ENCODE measurements at regions not wholly inside any gene's neighbourhood (a gene's known extent, or its start where the extent isn't known, plus 50 kb on each side); places are given as distances from the start of the nearest gene placed in this dataset.

DNA sequence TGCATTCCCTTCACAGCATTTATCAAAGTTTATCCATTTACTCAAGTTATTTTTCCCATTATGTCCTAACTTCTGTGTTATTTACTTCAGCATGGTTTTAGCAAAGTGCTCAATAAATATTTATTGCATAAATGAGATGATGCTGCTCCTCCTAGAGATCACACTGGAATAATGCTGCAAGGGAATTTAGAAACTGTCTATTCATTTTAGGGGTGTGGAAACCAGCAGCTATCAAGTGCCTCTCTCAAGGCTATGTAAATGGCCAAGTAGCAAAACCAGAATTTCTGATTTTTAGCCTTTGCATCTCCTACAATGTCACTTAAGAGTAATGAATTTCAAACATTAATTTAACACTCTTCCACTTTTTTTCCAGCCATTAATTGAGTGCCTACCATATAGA is 316.2 kb downstream of the COL12A1 start:
- ChIA-PET CTCF (ENCODE audit: low intra/inter-chr PET ratio, low total read pairs) (no interaction called here), POLR2A (no interaction called here)
- H3K4me3 ChIP-seq (replicated peaks in 1 of 3; ENCODE audit: insufficient read depth in 1 of 3, low read depth in 2 of 3, low read length in 3 of 3) = no peak overlapping the region
- no peaks in the 10 kb centered on the region for H3K27me3 ChIP-seq (ENCODE audit: control insufficient read depth in 1 of 2, insufficient read depth in 2 of 2, low read length in 2 of 2)
- no peak overlapping the region for H3K4me2 ChIP-seq (ENCODE audit: low read depth, low read length)
- no TSS peak for BruUV-seq (replicated peaks)
- H4K20me1 ChIP-seq (ENCODE audit: insufficient read depth, low read length) = no peaks in the 10 kb centered on the region
- no peaks in the 10 kb centered on the region for H3K79me2 ChIP-seq (ENCODE audit: insufficient read depth, low read length)
- no peaks in the 10 kb centered on the region for H3K9me3 ChIP-seq (ENCODE audit: low read length)
- no peak overlapping the region for H2AFZ ChIP-seq (ENCODE audit: low read length)
- DNase-seq (ENCODE audit: low spot score) (no peak), FAIRE-seq (no peak), ATAC-seq (no peak)
- H3K9ac ChIP-seq (ENCODE audit: insufficient read depth, low read depth, low read length) = no peak overlapping the region
- no peak overlapping the region for H3K27ac ChIP-seq (ENCODE audit: extremely low read length, insufficient read depth, low read length)
- TF ChIP-seq KLF16 (CRISPR knock-in tag; IDR thresholded peaks at IDR 0.05) (no peak), MTA1 (CRISPR knock-in tag; IDR thresholded peaks at IDR 0.05; ENCODE audit: borderline replicate concordance) (no peak), ZNF333 (CRISPR knock-in tag; IDR thresholded peaks at IDR 0.05; ENCODE audit: borderline replicate concordance) (no peak), PHF5A (CRISPR knock-in tag; IDR thresholded peaks at IDR 0.05; ENCODE audit: low read depth, unreplicated experiment) (no peak), GZF1 (CRISPR knock-in tag; IDR thresholded peaks at IDR 0.05) (no peak), CBX1 (IDR thresholded peaks at IDR 0.05; ENCODE audit: low read depth) (no peak), ZNF263 (CRISPR knock-in tag; IDR thresholded peaks at IDR 0.05) (no peak), ZNF124 (CRISPR knock-in tag; IDR thresholded peaks at IDR 0.05) (no peak), ZNF761 (CRISPR knock-in tag; conservative IDR thresholded peaks at IDR 0.05) (no peak), KDM6A (CRISPR knock-in tag; IDR thresholded peaks at IDR 0.05; ENCODE audit: low read depth) (no peak), STAG1 (CRISPR knock-in tag; IDR thresholded peaks at IDR 0.05) (no peak)
- TF ChIP-seq, protein P1, sequence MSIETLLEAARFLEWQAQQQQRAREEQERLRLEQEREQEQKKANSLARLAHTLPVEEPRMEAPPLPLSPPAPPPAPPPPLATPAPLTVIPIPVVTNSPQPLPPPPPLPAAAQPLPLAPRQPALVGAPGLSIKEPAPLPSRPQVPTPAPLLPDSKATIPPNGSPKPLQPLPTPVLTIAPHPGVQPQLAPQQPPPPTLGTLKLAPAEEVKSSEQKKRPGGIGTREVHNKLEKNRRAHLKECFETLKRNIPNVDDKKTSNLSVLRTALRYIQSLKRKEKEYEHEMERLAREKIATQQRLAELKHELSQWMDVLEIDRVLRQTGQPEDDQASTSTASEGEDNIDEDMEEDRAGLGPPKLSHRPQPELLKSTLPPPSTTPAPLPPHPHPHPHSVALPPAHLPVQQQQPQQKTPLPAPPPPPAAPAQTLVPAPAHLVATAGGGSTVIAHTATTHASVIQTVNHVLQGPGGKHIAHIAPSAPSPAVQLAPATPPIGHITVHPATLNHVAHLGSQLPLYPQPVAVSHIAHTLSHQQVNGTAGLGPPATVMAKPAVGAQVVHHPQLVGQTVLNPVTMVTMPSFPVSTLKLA (IDR thresholded peaks at IDR 0.05) = no peak
- TF ChIP-seq, protein P2, sequence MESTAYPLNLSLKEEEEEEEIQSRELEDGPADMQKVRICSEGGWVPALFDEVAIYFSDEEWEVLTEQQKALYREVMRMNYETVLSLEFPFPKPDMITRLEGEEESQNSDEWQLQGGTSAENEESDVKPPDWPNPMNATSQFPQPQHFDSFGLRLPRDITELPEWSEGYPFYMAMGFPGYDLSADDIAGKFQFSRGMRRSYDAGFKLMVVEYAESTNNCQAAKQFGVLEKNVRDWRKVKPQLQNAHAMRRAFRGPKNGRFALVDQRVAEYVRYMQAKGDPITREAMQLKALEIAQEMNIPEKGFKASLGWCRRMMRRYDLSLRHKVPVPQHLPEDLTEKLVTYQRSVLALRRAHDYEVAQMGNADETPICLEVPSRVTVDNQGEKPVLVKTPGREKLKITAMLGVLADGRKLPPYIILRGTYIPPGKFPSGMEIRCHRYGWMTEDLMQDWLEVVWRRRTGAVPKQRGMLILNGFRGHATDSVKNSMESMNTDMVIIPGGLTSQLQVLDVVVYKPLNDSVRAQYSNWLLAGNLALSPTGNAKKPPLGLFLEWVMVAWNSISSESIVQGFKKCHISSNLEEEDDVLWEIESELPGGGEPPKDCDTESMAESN (CRISPR knock-in tag; conservative IDR thresholded peaks at IDR 0.05) = no peak
- TF ChIP-seq, protein P3, sequence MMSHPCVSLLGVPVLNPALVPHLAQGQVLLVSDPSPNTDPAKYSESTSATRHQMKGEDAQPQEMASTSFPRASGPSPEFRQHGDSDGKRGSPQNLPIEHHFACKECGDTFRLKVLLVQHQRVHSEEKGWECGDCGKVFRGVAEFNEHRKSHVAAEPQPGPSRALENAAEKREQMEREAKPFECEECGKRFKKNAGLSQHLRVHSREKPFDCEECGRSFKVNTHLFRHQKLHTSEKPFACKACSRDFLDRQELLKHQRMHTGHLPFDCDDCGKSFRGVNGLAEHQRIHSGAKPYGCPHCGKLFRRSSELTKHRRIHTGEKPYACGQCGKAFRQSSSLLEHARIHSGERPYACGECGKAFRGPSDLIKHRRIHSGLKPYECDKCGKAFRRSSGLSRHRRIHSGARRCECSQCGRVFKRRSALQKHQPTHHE (CRISPR knock-in tag; IDR thresholded peaks at IDR 0.05; ENCODE audit: borderline replicate concordance) = no peak
- TF ChIP-seq, protein P4, sequence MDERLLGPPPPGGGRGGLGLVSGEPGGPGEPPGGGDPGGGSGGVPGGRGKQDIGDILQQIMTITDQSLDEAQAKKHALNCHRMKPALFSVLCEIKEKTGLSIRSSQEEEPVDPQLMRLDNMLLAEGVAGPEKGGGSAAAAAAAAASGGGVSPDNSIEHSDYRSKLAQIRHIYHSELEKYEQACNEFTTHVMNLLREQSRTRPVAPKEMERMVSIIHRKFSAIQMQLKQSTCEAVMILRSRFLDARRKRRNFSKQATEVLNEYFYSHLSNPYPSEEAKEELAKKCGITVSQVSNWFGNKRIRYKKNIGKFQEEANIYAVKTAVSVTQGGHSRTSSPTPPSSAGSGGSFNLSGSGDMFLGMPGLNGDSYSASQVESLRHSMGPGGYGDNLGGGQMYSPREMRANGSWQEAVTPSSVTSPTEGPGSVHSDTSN (CRISPR knock-in tag; IDR thresholded peaks at IDR 0.05) = no peak
- TF ChIP-seq, protein P5, sequence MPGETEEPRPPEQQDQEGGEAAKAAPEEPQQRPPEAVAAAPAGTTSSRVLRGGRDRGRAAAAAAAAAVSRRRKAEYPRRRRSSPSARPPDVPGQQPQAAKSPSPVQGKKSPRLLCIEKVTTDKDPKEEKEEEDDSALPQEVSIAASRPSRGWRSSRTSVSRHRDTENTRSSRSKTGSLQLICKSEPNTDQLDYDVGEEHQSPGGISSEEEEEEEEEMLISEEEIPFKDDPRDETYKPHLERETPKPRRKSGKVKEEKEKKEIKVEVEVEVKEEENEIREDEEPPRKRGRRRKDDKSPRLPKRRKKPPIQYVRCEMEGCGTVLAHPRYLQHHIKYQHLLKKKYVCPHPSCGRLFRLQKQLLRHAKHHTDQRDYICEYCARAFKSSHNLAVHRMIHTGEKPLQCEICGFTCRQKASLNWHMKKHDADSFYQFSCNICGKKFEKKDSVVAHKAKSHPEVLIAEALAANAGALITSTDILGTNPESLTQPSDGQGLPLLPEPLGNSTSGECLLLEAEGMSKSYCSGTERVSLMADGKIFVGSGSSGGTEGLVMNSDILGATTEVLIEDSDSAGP (CRISPR knock-in tag; IDR thresholded peaks at IDR 0.05; ENCODE audit: borderline replicate concordance) = no peak
- TF ChIP-seq, protein P6, sequence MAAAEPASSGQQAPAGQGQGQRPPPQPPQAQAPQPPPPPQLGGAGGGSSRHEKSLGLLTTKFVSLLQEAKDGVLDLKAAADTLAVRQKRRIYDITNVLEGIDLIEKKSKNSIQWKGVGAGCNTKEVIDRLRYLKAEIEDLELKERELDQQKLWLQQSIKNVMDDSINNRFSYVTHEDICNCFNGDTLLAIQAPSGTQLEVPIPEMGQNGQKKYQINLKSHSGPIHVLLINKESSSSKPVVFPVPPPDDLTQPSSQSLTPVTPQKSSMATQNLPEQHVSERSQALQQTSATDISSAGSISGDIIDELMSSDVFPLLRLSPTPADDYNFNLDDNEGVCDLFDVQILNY (CRISPR knock-in tag; conservative IDR thresholded peaks at IDR 0.05) = no peak
- H3K4me1 ChIP-seq (ENCODE audit: insufficient read depth, low read length) = no peaks in the 10 kb centered on the region
- in situ Hi-C loops (cut with HindIII; ENCODE audit: extremely low pct_ligation_motif_present, low pct_unique_long_range_greater_than_20kb) = no loop called here
- H3K36me3 ChIP-seq (replicated peaks in 1 of 2; ENCODE audit: control insufficient read depth in 1 of 2, insufficient read depth in 2 of 2, low read length in 2 of 2) = no peaks in the 10 kb centered on the region
- intact Hi-C loops (cut with micrococcal nuclease; ENCODE audit: unreplicated experiment) = no loop called here

Data from HepG2 (cell line).